ENCODE measurements at regions not wholly inside any gene's neighbourhood (a gene's known extent, or its start where the extent isn't known, plus 50 kb on each side); places are given as distances from the start of the nearest gene placed in this dataset.

DNA sequence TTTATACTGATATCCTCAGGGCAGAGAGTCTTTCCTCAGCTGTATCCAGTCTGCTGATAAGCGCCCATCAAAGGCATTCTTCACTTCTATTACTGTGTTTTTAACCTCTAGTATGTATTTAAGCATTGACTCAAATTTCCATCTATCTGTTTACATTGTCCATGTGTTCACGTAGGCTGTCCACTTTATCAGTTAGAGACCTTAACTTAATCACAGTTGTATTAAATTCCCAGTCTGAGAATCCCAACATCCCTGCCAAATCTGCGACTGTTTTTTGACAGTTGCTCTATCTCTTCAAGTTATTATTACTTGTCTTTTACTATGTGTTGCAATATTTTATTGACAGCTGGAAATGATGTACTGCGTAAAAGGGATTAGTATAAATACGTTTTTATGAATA is 1613.7 kb upstream of the MIR17HG start:
- no peak for DNase-seq (ENCODE audit: low read depth in 4 of 4, low spot score in 3 of 4)

DNA sequence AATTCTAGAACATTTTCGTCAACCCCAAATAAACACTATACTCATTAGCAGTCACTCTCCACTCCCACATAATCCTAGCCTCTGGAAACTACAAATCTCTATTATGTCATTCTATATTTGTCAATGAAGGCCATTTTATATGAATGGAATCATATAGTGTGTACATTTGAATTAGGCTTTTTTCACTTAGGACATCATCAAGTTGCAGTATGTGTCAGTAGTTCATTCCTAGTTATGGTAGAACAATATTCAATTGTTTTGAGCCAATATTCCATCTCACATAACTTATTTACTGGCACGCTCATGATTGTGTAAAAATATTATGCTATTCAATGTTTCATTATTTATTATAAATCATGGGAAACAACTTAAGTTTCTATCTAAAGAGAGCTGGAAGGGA is 1610.4 kb upstream of the MIR17HG start:
- no peak for DNase-seq (ENCODE audit: low read depth in 4 of 4, low spot score in 3 of 4)

DNA sequence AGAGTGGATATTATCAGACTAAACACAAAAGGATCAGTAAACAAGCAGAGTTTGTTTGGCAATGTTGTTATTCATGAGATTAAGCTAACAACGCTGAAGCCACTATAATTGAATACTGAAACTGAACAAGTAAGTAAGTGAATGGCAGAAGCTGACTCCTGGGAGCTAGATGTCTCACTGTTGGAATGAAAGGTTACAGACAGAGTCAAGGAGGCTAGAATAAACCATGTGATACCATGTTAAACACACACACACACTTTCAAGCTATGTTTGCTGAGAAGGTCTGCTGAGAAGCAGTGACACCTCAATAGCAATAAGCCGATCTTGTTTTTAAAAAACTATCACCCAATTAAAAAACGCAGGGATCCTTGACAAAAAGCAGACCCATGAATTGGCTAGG is 1609.4 kb upstream of the MIR17HG start:
- DNase-seq (ENCODE audit: low read depth in 4 of 4, low spot score in 3 of 4), result no peak

DNA sequence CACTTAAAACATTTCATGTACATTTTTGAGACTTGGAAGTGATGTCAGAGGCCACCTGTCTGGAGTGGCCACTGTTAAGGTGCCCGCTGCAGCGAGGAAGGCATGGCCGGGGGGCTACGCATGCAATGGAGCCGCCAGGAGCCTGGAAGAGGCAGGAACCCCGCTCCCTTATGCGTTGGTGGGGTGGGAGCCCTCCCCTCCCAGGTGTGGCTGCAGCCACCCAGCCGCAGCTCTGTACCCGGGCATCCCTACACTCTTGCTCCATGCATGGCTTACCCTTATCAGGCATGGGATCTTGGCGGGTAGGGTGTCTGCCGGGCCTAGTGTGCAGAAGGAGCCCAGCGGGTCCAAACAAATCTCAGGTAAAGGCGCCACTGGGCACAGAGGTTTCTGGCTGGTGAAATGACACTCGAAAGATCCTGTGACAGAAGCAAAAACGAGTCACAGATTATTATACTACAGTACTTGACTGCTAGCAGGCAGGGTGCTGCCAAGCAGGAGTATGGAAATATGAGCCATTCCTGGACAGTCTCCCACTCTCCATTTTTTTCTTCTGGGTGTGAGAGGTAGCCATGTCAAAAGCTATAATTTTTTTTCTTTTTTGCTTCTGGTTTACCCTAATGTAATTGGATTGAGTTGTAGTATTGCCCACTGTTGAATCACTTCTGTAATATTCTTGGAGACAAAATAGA is 1606.3 kb upstream of the MIR17HG start:
- no peak for DNase-seq (ENCODE audit: low read depth in 4 of 4, low spot score in 3 of 4)

DNA sequence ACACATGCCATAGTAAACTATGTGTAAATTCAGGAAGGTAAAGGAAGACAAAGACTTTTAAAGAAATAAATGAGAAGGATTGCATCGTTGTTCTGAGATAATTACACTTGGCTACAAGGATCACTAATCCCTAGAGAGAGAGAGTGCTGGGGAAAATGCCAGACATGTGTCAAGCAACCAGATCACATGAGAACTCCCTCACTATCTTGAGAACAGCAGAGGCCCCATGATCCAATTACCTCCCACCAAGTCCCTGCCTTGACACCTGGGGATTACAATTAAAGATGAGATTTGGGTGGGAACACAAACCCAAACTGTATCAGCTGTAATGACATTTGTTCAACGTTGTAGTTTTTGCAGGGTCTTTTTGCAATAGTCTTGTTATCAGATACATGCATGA is 1600.9 kb upstream of the MIR17HG start:
- DNase-seq (ENCODE audit: low read depth in 4 of 4, low spot score in 3 of 4), result no peak

DNA sequence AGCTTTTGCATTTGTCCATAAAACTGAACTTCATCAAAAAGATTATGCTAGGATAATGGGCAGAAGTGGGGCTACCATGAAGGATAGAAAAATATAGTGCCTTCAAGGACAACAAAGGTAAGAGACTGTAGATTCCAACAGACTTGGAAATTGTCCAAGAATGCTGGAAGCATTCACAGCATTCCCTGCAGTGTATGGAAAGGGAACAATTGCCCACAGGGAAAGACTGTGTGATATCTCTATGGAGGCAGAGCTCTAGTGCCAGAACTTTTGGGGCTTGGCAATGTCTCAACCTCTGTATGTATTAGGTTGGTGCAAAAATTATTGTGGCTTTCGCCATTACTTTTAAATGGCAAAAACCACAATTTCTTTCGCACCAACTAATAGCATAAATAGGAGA is 1598.8 kb upstream of the MIR17HG start:
- no peak for DNase-seq (ENCODE audit: low read depth in 4 of 4, low spot score in 3 of 4)

DNA sequence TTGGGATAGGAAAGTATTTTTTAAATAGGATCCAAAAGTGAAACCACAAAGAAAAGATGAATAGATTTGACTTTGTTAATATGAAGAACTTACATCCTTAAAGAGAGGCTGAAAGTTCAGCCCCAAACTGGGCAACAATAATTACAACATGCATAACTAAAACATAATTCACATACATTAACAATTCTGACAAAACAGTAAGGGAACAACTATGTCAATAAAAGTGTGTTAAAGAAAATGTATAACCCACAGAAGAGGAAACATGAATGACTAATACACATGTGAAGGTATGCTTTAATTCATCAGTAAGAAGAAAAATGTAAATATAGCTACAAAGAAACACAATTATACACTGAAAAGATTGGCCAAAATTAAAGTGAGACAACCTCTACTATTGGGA is 1597.6 kb upstream of the MIR17HG start:
- no peak for DNase-seq (ENCODE audit: low read depth in 4 of 4, low spot score in 3 of 4)

DNA sequence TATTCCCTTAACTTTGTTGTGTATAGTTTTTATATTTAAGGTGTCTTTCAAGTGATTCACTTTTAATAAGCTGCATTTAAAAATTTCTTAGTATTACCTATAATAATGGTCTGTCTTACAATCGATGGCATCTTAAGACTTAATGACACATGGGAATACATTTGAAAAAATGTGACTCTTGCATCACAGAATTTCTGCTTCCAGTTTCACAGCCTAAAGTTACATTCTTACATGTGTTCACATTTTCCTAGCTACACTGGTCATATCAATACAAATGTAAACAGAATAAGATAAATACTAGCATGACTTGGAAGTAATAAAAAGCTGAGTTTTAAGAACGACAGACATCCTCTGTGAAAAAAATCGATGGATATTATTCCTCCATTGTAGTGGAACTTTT is 1597.1 kb upstream of the MIR17HG start:
- no peak for DNase-seq (ENCODE audit: low read depth in 4 of 4, low spot score in 3 of 4)

DNA sequence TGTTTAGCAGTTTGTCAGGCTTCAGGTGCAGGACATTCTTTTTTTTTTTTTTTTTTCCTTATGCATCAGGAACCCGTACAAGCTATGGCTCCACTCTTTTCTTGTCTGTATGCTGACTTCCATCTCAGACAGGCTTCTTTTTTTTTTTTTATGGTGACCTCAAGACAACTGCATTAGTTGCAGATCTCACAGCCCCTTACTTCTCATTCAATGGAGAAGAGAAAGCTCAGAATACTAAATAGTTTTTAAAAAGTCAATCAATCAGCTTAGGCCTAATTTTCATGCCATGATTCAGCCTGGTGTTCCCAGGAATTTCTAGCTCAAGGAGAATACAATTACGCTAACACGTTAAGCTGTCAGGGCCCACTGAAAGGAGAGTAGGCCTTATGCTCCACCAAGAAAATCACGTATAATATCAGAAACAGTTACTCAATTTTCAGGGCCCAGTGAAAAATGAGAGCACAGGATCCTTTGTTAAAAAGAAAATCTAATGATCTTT is 1596.0 kb upstream of the MIR17HG start:
- DNase-seq (ENCODE audit: low read depth in 4 of 4, low spot score in 3 of 4), result no peak

DNA sequence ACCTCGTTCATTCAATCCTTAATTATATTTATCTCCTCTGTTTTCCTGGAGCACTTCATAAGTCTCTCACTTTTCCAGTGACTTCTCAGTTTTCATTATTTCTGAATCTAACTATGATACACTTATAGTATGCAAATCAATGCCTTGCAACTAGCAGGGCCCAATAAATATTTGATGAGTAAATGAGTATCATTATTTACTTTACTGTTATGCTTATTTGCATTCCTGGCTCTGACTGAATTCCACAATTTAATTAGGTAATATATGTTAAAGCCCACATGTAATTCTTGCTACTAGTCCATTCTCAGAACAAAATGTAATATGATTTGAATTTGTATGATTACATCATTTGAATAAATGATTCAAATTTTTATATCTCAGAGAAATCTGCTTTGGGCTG is 1595.1 kb upstream of the MIR17HG start:
- no peak for DNase-seq (ENCODE audit: low read depth in 4 of 4, low spot score in 3 of 4)

DNA sequence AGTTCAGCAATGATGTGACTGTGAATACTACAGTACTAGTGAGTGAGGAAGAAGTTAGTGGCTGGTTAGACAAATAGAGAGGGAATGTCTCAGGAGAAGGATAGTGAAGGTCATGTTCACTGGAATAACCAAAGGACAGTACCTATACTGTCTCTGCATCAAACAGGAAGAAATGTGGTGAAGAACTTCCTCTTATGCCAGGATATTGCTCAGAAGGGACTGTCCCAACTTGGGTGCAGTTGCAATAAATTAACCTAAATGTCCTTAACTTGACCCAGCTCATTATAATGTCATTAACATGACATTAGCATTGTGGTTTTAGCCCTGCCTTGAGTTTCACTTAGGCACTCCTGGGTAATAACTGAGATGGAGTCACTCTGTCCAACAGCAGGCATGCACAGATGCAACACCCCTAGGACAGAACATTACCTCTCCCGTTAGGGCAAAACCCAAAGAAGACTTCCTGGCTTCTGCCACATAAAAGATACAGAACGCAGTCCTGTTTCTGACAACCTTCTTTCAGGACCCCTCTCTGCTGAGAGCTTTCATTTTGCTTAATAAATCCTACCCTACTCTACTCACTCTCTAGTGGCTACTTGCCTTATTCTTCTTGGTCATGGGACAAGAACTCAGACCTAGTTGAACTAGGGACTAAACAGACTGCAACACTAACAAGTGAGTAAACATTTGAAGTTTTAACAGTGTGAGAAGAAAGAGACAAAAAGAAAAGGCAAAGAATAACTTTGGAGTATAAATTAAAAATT is 1591.6 kb upstream of the MIR17HG start:
- DNase-seq (ENCODE audit: low read depth in 4 of 4, low spot score in 3 of 4), result no peak

DNA sequence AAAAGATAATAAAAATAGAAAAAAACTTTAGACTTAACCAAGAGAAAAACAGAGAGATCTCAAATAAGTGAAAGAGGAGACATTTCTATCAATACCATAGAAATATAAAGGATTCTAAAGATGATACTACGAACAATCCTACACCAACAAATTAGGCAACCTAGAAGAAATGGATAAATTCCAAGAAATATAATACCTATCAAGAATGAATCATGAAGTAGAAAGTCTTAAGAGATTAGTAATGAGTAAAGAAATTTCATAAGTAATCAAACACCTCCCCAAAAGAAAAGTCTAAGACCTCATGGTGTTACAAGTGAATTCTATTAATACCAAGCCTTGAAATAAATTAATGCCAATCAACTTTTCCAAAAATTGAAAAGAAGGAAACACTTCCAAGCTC is 1584.5 kb upstream of the MIR17HG start:
- no peak for DNase-seq (ENCODE audit: low read depth in 4 of 4, low spot score in 3 of 4)

DNA sequence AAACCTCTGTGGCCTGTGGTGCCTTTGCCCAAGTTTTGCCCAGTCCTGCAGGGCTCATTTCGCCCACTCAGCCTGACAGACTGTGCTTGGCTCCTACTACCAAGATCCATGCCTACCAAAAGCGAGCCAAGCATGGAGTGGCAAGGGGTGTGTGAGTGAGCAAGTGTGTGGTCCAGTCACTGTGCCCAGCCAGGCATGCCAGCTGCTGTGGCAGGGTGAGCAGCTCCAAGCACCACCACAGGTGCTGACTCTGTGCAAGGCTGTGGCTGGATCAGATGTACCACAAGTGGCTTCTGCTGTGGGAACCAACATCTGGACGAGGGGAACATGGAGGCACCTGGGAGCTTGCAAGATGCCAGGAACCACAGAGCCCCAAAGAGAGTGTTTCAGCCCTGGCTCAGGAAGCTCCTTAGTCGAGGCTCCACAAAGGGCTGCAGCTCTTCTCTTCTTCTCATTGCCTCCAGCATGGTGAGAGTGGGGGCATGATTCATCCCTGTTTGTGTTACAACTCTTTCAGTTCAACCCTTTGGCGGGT is 1564.2 kb upstream of the MIR17HG start:
- DNase-seq (ENCODE audit: low read depth in 4 of 4, low spot score in 3 of 4), result no peak

DNA sequence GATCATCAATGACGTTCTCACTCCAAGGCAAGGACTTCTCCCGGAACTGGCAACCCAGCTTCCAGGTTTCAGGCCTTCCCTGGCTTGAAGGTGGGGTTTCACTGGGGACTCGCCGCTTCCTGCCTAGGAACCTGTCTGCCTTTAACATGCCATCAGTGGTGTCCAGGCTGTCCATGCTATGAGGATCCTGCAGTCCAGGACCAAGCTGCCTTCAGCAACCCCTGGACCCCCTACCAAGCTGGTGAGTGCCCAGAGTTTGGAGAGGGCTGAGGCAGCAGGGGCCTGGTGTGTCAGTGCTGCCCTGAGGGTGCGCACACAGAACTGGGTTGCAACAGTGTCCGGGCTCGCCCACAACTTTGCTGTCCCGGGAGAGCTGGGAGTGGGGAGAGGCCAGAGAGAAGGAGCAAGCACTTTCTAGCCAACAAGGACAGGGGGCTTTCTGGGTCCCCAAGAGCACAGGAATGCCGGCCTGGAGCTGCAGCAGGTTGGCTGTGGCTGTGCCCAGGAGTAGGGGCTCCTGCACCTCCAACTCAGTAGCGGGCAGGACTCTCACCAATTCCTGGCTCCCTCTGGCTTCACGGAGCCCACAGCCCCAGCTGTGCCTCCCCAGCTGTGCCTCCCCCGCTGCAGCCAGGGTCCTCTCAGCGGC is 1563.2 kb upstream of the MIR17HG start:
- no peak for DNase-seq (ENCODE audit: low read depth in 4 of 4, low spot score in 3 of 4)

DNA sequence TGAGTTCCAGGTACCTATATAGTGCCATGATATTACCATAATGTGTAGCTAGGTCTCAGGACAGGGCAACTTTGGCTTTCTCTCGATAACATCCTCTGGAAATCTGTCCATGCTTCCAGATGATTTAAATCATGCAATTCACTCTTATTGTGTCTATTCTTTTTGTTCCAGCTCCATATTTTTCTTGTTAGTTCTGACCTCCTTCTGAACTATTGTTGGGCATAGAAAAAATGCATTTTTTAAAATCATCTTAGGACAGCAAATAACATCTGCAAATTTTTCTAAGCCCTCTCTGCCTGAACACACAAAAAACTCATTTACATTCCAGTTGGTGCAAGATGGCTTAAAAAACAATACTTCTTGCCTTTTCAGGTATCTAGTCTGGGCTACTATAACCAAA is 1561.0 kb upstream of the MIR17HG start:
- no peak for DNase-seq (ENCODE audit: low read depth in 4 of 4, low spot score in 3 of 4)

DNA sequence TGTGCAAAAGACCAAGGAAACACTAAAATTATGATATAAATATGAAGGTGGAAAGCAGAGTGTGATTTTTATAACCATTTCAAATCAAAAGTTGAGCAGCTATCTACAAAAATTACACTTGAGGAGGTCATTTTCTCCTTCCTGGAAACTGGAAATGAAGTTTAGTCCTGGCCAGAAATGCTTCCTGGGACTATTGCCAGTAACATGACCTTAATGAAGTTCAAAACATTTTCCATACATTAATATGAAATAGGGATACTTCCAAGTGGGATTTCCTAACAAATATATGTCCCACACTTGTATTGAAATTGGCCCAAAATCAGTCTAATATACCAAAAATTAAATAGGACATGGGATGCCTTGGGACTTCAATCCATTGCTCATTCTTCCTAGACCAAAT is 1556.8 kb upstream of the MIR17HG start:
- no peak for DNase-seq (ENCODE audit: low read depth in 4 of 4, low spot score in 3 of 4)

DNA sequence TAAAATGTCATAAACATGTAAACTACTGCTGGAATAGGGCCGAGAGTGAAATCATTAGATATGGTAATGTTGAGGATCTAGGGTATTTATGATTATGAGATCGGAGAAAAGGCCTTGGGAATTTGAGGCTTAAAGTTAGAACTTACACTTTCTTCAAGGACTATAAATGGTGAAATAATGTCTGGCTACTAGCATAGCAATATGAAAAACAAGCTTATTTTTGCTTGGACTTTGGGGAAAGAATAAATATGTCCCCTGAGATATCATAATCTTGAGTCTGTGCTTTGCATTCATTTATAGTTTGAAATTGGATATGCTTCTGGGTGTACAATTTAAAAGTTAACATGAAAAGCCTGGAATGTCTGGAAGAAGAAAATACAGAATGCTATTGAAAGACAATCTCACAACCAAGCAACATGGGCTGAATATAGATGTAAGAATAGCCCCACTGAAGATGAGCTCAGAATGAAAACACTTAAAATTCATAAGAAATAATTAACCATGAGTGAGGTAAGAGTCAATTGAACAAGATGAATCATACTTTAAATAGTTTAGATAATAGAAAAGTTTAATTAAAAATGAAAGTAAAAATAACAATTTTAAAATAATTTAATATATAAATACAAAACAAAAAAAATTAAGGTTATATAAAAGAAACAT is 1555.4 kb upstream of the MIR17HG start:
- no peak for DNase-seq (ENCODE audit: low read depth in 4 of 4, low spot score in 3 of 4)

DNA sequence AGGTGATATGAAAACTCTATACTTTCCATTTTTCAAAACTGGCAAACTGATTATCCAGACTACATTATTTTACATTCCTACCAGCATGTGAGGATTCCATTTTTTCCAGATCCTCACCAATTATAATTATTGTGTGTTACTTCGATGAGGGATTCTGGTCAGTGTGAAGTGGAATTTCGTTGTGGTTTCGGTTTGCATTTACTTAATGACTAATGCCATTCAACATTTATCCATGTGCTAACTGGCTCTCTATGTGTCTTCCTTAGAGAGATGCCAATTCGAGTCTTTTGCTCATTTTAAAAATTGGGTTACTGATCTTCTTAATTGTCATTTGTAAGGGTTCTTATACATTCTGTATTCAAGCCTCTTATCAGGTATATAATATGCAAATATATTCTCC is 1551.3 kb upstream of the MIR17HG start:
- no peak for DNase-seq (ENCODE audit: low read depth in 4 of 4, low spot score in 3 of 4)

DNA sequence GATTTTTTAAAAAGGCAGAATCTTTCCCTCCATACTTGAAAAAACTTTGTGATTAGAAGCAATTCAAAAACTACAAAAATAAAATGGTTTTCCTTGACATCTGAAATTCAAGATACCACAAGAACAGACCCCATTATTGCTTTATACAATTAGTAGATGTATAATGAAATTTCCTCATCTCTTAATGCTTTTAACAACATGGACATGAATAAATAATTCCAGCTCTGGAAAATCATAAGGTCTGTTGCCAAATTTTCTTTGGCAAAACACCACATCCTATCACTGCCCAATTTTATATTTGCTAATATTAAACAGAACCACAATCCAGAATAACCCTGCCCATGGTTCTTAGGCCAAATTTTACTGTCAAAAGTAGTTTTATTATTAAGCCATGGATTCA is 1543.6 kb upstream of the MIR17HG start:
- DNase-seq (ENCODE audit: low read depth in 4 of 4, low spot score in 3 of 4), result no peak

DNA sequence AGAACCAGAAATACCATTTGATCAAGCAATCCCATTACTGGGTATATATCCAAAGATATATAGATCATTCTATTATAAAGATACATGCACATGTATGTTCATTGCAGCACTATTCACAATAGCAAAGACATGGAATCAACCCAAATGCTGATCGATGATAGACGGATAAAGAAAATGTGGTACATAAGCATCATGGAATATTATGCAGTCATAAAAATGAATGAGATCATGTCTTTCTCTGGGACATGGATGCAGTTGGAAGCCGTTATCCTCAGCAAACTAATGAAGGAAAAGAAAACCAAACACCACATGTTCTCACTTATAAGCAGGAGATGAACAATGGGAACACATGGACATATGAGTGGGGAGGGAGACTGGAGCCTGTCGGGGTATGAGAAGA is 1540.9 kb upstream of the MIR17HG start:
- no peak for DNase-seq (ENCODE audit: low read depth in 4 of 4, low spot score in 3 of 4)

DNA sequence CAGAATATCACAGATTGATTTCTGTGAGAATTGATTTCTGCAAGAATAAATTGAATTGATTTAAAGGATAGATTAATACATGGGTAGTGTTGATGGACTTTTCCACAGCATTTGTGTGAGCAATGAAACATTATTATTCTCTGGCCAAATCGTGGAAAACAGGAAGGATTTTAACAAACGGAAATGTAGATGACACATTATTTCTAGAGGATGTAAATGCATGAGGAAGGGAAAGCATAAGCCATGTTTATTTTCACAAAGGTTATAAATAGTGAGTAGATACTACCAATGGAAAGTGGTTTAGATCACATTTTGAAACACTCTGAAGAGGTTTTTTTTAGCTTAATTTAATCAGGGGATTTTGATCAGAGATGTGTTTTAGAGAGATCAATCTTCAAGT is 1534.6 kb upstream of the MIR17HG start:
- no peak for DNase-seq (ENCODE audit: low read depth in 4 of 4, low spot score in 3 of 4)
